DND-41 (cell line): ENCODE measurements at regions not wholly inside any gene's neighbourhood (a gene's known extent, or its start where the extent isn't known, plus 50 kb on each side); places are given as distances from the start of the nearest gene placed in this dataset.

ENCODE experiments used
- ATAC-seq: fragments of 200-7000 bp; cut with Tn5 transposase; 3 replicates; pipeline ENCODE4 v1.9.1; 2021; ENCODE audit warnings: low read depth; ENCODE audit not compliant: insufficient read depth
- DNase-seq: peaks from one replicate; pipeline ENCODE4 v3.0.0-alpha.2; 2020
- H2AFZ ChIP-seq: 2 replicates; pipeline ENCODE4 v1.6.0; 2012; ENCODE audit warnings: low read depth, low read length
- H3K27ac ChIP-seq: 2 replicates; pipeline ENCODE4 v1.5.1; 2012; ENCODE audit warnings: low read length, inconsistent platforms
- H3K27me3 ChIP-seq: fragments of 200-600 bp; sonication (generic); 2 replicates; pipeline ENCODE4 v1.6.0; 2012; ENCODE audit warnings: low read length, mild to moderate bottlenecking, inconsistent platforms; ENCODE audit not compliant: insufficient read depth, poor library complexity
- H3K36me3 ChIP-seq: 2 replicates; pipeline ENCODE4 v1.5.1; 2012; ENCODE audit warnings: low read length, inconsistent platforms; ENCODE audit not compliant: insufficient read depth
- H3K4me1 ChIP-seq: 2 replicates; pipeline ENCODE4 v1.5.1; 2012; ENCODE audit warnings: mild to moderate bottlenecking, low read length; ENCODE audit not compliant: insufficient read depth
- H3K4me2 ChIP-seq: 2 replicates; pipeline ENCODE4 v1.6.0; 2012; ENCODE audit warnings: mild to moderate bottlenecking, moderate library complexity, low read length, inconsistent platforms; ENCODE audit not compliant: insufficient read depth
- H3K4me3 ChIP-seq, 2 experiments: fragments of 200-600 bp in 1 of 2; shearing (Covaris generic) in 1 of 2; 2 replicates each; pipeline ENCODE4 v1.5.1; 2012 to 2016; ENCODE audit warnings: inconsistent platforms in 2 of 2, low read length in 2 of 2, mild to moderate bottlenecking in 2 of 2, low read depth in 1 of 2, moderate library complexity in 1 of 2
- H3K79me2 ChIP-seq: 2 replicates; pipeline ENCODE4 v1.6.0; 2012; ENCODE audit warnings: low read length, inconsistent platforms; ENCODE audit not compliant: insufficient read depth
- H3K9ac ChIP-seq: 2 replicates; pipeline ENCODE4 v1.6.0; 2012; ENCODE audit warnings: low read depth, mild to moderate bottlenecking, inconsistent platforms, low read length, moderate library complexity
- H3K9me3 ChIP-seq: 2 replicates; pipeline ENCODE4 v1.5.1; 2012; ENCODE audit warnings: low read length, moderate library complexity, mild to moderate bottlenecking, inconsistent platforms; ENCODE audit not compliant: insufficient read depth, severe bottlenecking
- H4K20me1 ChIP-seq: 2 replicates; pipeline ENCODE4 v1.6.0; 2012; ENCODE audit warnings: low read length; ENCODE audit not compliant: insufficient read depth
- EZH2 ChIP-seq: IDR thresholded peaks from 3 replicates; pipeline ENCODE4 v1.6.1; 2012; ENCODE audit warnings: borderline replicate concordance, low read depth, mild to moderate bottlenecking, moderate library complexity, low read length, inconsistent platforms; ENCODE audit not compliant: severe bottlenecking
- TF ChIP-seq, protein P1 (sequence below): IDR thresholded peaks from 2 replicates; pipeline ENCODE4 v1.5.1; 2012; ENCODE audit warnings: borderline replicate concordance, low read length, moderate library complexity, mild to moderate bottlenecking; ENCODE audit not compliant: poor library complexity, severe bottlenecking; ENCODE audit errors: extremely low read depth

DNA sequence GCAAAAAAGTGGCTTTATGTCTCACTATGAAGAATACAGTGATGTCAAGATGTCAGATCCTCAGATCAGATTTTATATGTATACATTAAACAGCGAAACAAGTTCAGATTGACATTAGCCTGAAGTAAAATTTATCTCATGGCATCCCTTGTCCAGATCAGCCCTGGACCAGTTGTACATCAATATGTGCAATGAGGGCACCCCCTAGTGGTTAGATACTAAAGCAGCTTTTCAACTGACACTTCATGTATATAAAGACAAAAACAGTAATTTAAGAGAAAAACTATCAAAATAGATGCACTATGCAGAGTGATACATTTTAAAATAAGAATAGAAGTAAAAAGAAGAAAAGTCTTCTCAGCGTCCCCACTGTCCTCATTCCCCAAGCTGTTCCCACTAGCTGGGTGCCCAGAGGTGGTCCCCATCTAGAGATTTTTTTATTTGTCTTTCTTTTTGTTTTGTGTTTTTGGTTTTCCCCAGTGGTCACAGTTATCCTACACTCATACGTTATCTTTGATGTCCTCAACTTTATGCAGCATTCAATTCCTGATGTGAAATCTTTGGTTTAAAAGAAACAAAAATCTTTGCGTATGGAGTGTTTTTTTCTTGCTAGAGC is 2193.4 kb upstream of the RAG2 start:
- no peaks in the 10 kb centered on the region for H3K27me3 ChIP-seq
- H3K4me3 ChIP-seq, result no peak overlapping the region
- no peak overlapping the region for H2AFZ ChIP-seq
- no peak overlapping the region for H3K4me2 ChIP-seq
- DNase-seq (peak; percentile 29), ATAC-seq (peak; percentile 72; the same call in 2 of the 3 replicates)
- no peaks in the 10 kb centered on the region for H3K9me3 ChIP-seq
- H3K79me2 ChIP-seq, result no peaks in the 10 kb centered on the region
- no peaks in the 10 kb centered on the region for H3K36me3 ChIP-seq
- no peaks in the 10 kb centered on the region for H3K4me1 ChIP-seq
- no peak overlapping the region for H3K27ac ChIP-seq
- TF ChIP-seq, protein P1, sequence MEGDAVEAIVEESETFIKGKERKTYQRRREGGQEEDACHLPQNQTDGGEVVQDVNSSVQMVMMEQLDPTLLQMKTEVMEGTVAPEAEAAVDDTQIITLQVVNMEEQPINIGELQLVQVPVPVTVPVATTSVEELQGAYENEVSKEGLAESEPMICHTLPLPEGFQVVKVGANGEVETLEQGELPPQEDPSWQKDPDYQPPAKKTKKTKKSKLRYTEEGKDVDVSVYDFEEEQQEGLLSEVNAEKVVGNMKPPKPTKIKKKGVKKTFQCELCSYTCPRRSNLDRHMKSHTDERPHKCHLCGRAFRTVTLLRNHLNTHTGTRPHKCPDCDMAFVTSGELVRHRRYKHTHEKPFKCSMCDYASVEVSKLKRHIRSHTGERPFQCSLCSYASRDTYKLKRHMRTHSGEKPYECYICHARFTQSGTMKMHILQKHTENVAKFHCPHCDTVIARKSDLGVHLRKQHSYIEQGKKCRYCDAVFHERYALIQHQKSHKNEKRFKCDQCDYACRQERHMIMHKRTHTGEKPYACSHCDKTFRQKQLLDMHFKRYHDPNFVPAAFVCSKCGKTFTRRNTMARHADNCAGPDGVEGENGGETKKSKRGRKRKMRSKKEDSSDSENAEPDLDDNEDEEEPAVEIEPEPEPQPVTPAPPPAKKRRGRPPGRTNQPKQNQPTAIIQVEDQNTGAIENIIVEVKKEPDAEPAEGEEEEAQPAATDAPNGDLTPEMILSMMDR, result peak; percentile 86
- no peak for TF ChIP-seq EZH2
- H3K9ac ChIP-seq, result no peak overlapping the region
- H4K20me1 ChIP-seq, result no peaks in the 10 kb centered on the region

- Histone ChIP-seq H3K79me2 (no peaks in the 10 kb centered on the region), H3K4me3 (no peak overlapping the region), H4K20me1 (no peaks in the 10 kb centered on the region), H3K9ac (no peak overlapping the region), H3K27ac (no peak overlapping the region), H2AFZ (no peak overlapping the region), H3K4me2 (no peak overlapping the region), H3K4me1 (no peaks in the 10 kb centered on the region), H3K27me3 (no peaks in the 10 kb centered on the region), H3K9me3 (no peaks in the 10 kb centered on the region), H3K36me3 (no peaks in the 10 kb centered on the region)
- TF ChIP-seq, protein P1, result no peak
- no peak for TF ChIP-seq EZH2
- DNase-seq (no peak), ATAC-seq (no peak)
Measured at GRCh38 chr11:38788561-38788960, 2190.5 kb upstream of the RAG2 start.

DNA sequence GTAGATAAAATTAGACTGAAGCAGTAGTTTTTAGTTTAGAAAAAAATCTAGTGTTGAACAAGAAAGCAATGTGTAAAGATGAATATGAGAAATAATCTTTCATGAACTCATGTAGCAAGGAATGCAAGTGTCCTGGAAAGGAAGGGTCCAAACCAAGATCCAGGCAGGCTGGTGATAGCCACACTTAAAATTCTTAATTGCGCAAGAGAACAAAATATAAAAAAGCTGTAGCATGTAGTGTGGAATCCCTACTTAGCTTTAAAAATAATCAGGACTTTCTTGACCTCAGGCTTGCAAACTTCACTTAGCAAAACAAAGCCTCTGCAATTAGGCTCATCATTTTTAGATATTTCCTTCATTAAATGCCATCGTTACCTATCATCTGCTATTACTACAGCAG is 2186.1 kb upstream of the RAG2 start:
- TF ChIP-seq, protein P1, result no peak
- no peak for TF ChIP-seq EZH2
- no peaks in the 10 kb centered on the region for H3K27me3 ChIP-seq
- H3K27ac ChIP-seq, result no peak overlapping the region
- no peak overlapping the region for H3K4me3 ChIP-seq
- ATAC-seq (no peak), DNase-seq (no peak)
- no peaks in the 10 kb centered on the region for H3K4me1 ChIP-seq
- H2AFZ ChIP-seq, result no peak overlapping the region
- H4K20me1 ChIP-seq, result no peaks in the 10 kb centered on the region
- H3K9me3 ChIP-seq, result no peaks in the 10 kb centered on the region
- H3K36me3 ChIP-seq, result no peaks in the 10 kb centered on the region
- H3K9ac ChIP-seq, result no peak overlapping the region
- H3K79me2 ChIP-seq, result no peaks in the 10 kb centered on the region
- no peak overlapping the region for H3K4me2 ChIP-seq

- no peak for ATAC-seq
Measured at GRCh38 chr11:38766796-38767195, 2168.8 kb upstream of the RAG2 start.

More at GRCh38 chr11:38766796-38767195, 2168.8 kb upstream of the RAG2 start:
- H2AFZ ChIP-seq, result no peak overlapping the region
- H3K27ac ChIP-seq, result no peak overlapping the region
- no peaks in the 10 kb centered on the region for H3K4me1 ChIP-seq
- no peaks in the 10 kb centered on the region for H3K79me2 ChIP-seq
- no peaks in the 10 kb centered on the region for H3K9me3 ChIP-seq
- H3K4me3 ChIP-seq, result no peak overlapping the region
- H4K20me1 ChIP-seq, result no peaks in the 10 kb centered on the region
- H3K36me3 ChIP-seq, result no peaks in the 10 kb centered on the region
- H3K27me3 ChIP-seq, result no peaks in the 10 kb centered on the region
- no peak for TF ChIP-seq EZH2
- TF ChIP-seq, protein P1, result no peak
- no peak for DNase-seq
- no peak overlapping the region for H3K4me2 ChIP-seq
- H3K9ac ChIP-seq, result no peak overlapping the region
